ENCODE measurements at regions not wholly inside any gene's neighbourhood (a gene's known extent, or its start where the extent isn't known, plus 50 kb on each side); places are given as distances from the start of the nearest gene placed in this dataset.

DNA sequence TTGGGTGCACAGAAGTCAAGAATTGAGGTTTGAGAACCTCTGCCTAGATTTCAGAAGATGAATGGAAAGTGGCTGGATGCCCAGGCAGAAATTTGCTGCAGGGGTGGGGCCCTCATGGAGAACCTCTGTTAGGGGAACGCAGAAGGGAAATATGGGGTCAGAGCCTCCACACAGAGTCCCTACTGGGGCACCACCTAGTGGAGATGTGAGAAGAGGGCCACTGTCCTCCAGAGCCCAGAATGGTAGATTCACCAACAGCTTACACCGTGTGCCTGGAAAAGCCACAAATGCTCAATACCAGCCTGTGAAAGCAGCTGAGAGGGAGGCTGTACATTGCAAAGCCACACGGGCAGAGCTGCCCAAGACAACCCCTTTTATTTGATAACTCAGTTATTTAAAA, 383.5 kb downstream of the TLE4 start:
- TF ChIP-seq, protein P1, sequence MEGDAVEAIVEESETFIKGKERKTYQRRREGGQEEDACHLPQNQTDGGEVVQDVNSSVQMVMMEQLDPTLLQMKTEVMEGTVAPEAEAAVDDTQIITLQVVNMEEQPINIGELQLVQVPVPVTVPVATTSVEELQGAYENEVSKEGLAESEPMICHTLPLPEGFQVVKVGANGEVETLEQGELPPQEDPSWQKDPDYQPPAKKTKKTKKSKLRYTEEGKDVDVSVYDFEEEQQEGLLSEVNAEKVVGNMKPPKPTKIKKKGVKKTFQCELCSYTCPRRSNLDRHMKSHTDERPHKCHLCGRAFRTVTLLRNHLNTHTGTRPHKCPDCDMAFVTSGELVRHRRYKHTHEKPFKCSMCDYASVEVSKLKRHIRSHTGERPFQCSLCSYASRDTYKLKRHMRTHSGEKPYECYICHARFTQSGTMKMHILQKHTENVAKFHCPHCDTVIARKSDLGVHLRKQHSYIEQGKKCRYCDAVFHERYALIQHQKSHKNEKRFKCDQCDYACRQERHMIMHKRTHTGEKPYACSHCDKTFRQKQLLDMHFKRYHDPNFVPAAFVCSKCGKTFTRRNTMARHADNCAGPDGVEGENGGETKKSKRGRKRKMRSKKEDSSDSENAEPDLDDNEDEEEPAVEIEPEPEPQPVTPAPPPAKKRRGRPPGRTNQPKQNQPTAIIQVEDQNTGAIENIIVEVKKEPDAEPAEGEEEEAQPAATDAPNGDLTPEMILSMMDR (IDR thresholded peaks at IDR 0.05 in 4 of 5, conservative IDR thresholded peaks at IDR 0.05 in 1 of 5), result peak in 1 of 5 experiments; percentile 14
- TF ChIP-seq POLR2A (IDR thresholded peaks at IDR 0.05), result no peak
